Fibroblast of villous mesenchyme (primary cell): ENCODE measurements at regions not wholly inside any gene's neighbourhood (a gene's known extent, or its start where the extent isn't known, plus 50 kb on each side); places are given as distances from the start of the nearest gene placed in this dataset.

Experiments
- DNase-seq: peaks from one replicate; pipeline ENCODE4 v3.0.0-alpha.2; 2010; ENCODE audit warnings: low read depth
- H3K4me3 ChIP-seq: 2 replicates; pipeline ENCODE4 v1.5.1; 2011; ENCODE audit warnings: low read depth, mild to moderate bottlenecking, low read length
- CTCF ChIP-seq: IDR thresholded peaks from 2 replicates; pipeline ENCODE4 v1.5.1; 2012; ENCODE audit warnings: low read depth, mild to moderate bottlenecking, low read length; ENCODE audit not compliant: insufficient read depth

- DNase-seq, result no peak
- TF ChIP-seq CTCF, result no peak
- no peak overlapping the region for H3K4me3 ChIP-seq
Measured at GRCh38 chr7:428387-428786, 91.3 kb downstream of the PDGFA start.

- no peak for DNase-seq
- H3K4me3 ChIP-seq, result no peak overlapping the region
- no peak for TF ChIP-seq CTCF
Measured at GRCh38 chr7:428927-429827, 90.5 kb downstream of the PDGFA start.

GRCh38 chr7:429828-430180 is 89.8 kb downstream of the PDGFA start:
- no peak overlapping the region for H3K4me3 ChIP-seq
- TF ChIP-seq CTCF, result no peak
- no peak for DNase-seq

GRCh38 chr7:431041-431440 is 88.6 kb downstream of the PDGFA start:
- H3K4me3 ChIP-seq, result no peak overlapping the region
- no peak for TF ChIP-seq CTCF
- DNase-seq, result no peak

- no peak for DNase-seq
- H3K4me3 ChIP-seq, result no peak overlapping the region
- no peak for TF ChIP-seq CTCF
Measured at GRCh38 chr7:431658-432111, 88.0 kb downstream of the PDGFA start.

- no peak for DNase-seq
- H3K4me3 ChIP-seq, result no peak overlapping the region
- no peak for TF ChIP-seq CTCF
Measured at GRCh38 chr7:432256-432655, 87.4 kb downstream of the PDGFA start.
